ENCODE measurements at regions not wholly inside any gene's neighbourhood (a gene's known extent, or its start where the extent isn't known, plus 50 kb on each side); places are given as distances from the start of the nearest gene placed in this dataset.

GRCh38 chr6:153624528-153624927, 414.5 kb upstream of the OPRM1 start:
- TF ChIP-seq CTCF (IDR thresholded peaks at IDR 0.05) = no peak
- TF ChIP-seq EZH2 (IDR thresholded peaks at IDR 0.05) = no peak

Measured in neural progenitor cell (in vitro differentiated cells).